MCF 10A (cell line): ENCODE measurements at regions not wholly inside any gene's neighbourhood (a gene's known extent, or its start where the extent isn't known, plus 50 kb on each side); places are given as distances from the start of the nearest gene placed in this dataset.

Experiments used
- BruUV-seq: library from RNA; stranded (reverse); fragments of 400-500 nt; replicated peaks from 2 replicates; lab custom pipeline; 2021; lab: Mats Ljungman, UMichigan
- CTCF ChIA-PET: fragments of 300-600 bp; sonication (Branson Sonifier 250); formaldehyde crosslinking; extraction: SDS; loops from one replicate; lab custom pipeline; 2021; ENCODE audit warnings: antibody characterized with exemption, inconsistent platforms; lab: Yijun Ruan, JAX
- POLR2A ChIA-PET: fragments of 300-600, 350-650 bp; sonication (Branson Sonifier 250); formaldehyde crosslinking; extraction: SDS; loops from one replicate; lab custom pipeline; 2020; ENCODE audit warnings: antibody characterized with exemption, inconsistent platforms; lab: Yijun Ruan, JAX
- DNase-seq: peaks from one replicate; pipeline ENCODE4 v3.0.0-alpha.2; 2018; ENCODE audit not compliant: unreplicated experiment
- H3K27ac Mint-ChIP-seq: one replicate; pipeline ENCODE4 v1.8.0; 2022; ENCODE audit warnings: mild to moderate bottlenecking, low read depth, mixed read lengths; ENCODE audit not compliant: unreplicated experiment
- H3K27me3 Mint-ChIP-seq: one replicate; pipeline ENCODE4 v1.8.0; 2022; ENCODE audit warnings: mixed read lengths; ENCODE audit not compliant: insufficient read depth, unreplicated experiment
- H3K36me3 Mint-ChIP-seq: one replicate; pipeline ENCODE4 v1.8.0; 2022; ENCODE audit warnings: mild to moderate bottlenecking, moderate library complexity, mixed read lengths; ENCODE audit not compliant: insufficient read depth, unreplicated experiment
- H3K4me1 Mint-ChIP-seq: one replicate; pipeline ENCODE4 v1.8.0; 2022; ENCODE audit warnings: mixed read lengths; ENCODE audit not compliant: insufficient read depth, unreplicated experiment
- H3K4me3 Mint-ChIP-seq: one replicate; pipeline ENCODE4 v1.8.0; 2022; ENCODE audit warnings: mild to moderate bottlenecking, moderate library complexity, mixed read lengths; ENCODE audit not compliant: unreplicated experiment
- H3K9me3 Mint-ChIP-seq: one replicate; pipeline ENCODE4 v1.8.0; 2022; ENCODE audit warnings: mixed read lengths; ENCODE audit not compliant: unreplicated experiment
- intact Hi-C: fragments of 100-400 bp; cut with micrococcal nuclease; formaldehyde crosslinking; loops from 2 replicates; pipeline ENCODE4 v1.14.1; 2022
- TF ChIP-seq, protein P1 (sequence below): fragments of 200-600 bp; IDR thresholded peaks from one replicate; pipeline ENCODE4 v1.8.0; 2022; ENCODE audit warnings: antibody characterized with exemption, mild to moderate bottlenecking; ENCODE audit not compliant: unreplicated experiment

DNA sequence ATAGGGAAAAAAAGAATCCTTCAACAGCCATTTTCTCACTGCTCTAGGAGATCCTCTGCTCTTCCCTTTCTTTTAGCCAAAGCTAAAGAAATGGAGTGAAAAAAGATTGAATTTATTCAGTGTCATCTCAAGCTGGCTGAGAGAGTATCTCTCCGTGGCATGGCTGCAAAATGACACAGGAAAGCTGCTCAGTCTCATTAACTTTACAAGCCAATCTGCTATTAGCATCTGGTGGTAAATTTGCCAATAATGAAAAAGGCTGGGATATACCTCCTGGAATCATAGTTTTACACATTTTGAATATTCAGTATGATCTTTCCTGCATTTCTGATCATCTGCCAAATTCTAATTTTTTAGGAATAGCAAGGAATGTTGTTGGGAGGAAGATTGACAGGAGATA is 176.8 kb upstream of the CHRM3 start:
- H3K4me1 Mint-ChIP-seq = no peaks in the 10 kb centered on the region
- no TSS peak for BruUV-seq
- no peak overlapping the region for H3K4me3 Mint-ChIP-seq
- H3K27ac Mint-ChIP-seq = no peak overlapping the region
- H3K36me3 Mint-ChIP-seq = no peaks in the 10 kb centered on the region
- CTCF ChIA-PET = no interaction called here
- no peaks in the 10 kb centered on the region for H3K27me3 Mint-ChIP-seq
- intact Hi-C loops = no loop called here
- POLR2A ChIA-PET = no interaction called here
- peaks cover 14% of the 10 kb centered on the region for H3K9me3 Mint-ChIP-seq
- TF ChIP-seq, protein P1, sequence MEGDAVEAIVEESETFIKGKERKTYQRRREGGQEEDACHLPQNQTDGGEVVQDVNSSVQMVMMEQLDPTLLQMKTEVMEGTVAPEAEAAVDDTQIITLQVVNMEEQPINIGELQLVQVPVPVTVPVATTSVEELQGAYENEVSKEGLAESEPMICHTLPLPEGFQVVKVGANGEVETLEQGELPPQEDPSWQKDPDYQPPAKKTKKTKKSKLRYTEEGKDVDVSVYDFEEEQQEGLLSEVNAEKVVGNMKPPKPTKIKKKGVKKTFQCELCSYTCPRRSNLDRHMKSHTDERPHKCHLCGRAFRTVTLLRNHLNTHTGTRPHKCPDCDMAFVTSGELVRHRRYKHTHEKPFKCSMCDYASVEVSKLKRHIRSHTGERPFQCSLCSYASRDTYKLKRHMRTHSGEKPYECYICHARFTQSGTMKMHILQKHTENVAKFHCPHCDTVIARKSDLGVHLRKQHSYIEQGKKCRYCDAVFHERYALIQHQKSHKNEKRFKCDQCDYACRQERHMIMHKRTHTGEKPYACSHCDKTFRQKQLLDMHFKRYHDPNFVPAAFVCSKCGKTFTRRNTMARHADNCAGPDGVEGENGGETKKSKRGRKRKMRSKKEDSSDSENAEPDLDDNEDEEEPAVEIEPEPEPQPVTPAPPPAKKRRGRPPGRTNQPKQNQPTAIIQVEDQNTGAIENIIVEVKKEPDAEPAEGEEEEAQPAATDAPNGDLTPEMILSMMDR = no peak
- no peak for DNase-seq

DNA sequence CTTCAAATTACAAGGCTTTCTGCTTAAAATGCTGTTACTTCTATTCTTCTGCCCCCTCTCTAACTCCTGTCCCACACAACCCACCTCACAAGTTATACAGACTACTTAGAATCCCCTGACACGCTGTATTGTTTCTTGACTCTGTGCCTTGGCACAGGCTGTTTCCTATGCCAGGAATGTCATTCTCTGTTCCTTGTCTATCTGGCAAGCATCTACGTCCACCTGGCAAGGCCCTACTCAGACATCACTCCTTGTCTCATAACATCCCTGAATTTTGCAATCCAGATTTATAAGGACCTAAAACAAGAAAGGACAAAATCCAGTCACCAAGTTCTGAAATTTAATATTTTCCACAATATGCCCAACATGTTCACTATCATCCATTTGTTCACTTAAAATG is 182.0 kb upstream of the CHRM3 start:
- Mint-ChIP-seq H3K4me1 (no peaks in the 10 kb centered on the region), H3K27ac (no peak overlapping the region), H3K4me3 (no peak overlapping the region), H3K36me3 (no peaks in the 10 kb centered on the region), H3K9me3 (peaks cover 22% of the 10 kb centered on the region), H3K27me3 (no peaks in the 10 kb centered on the region)
- CTCF ChIA-PET = interaction anchor here (1.2 to 1.3 kb wide), 2 partner anchors 13 to 108 kb away, joined by 3 to 4 read pairs; no protein-coding TSS in a partner anchor
- no peak for DNase-seq
- POLR2A ChIA-PET = no interaction called here
- no TSS peak for BruUV-seq
- intact Hi-C loops = no loop called here
- TF ChIP-seq, protein P1 = no peak

DNA sequence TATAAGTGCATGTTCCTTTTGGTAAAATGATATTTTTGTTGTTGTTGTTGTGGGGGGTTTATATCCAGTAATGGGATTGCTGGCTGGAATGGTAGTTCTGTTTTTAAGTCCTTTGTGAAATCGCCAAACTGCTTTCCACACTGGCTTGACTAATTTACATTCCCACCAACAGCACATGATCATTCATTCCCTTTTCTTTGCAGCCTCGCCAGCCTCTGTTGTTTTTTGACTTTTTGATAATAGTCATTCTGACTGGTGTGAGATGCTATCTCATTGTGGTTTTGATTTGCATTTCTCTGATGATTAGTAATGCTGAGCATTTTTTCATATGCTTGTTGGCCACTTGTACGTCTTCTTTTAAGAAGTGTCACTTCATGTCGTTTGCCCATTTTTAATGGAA is 188.5 kb upstream of the CHRM3 start:
- TF ChIP-seq, protein P1 = no peak
- Mint-ChIP-seq H3K36me3 (no peaks in the 10 kb centered on the region), H3K4me3 (no peak overlapping the region), H3K27me3 (no peaks in the 10 kb centered on the region), H3K4me1 (no peaks in the 10 kb centered on the region), H3K9me3 (peaks cover 15% of the 10 kb centered on the region), H3K27ac (no peak overlapping the region)
- no TSS peak for BruUV-seq
- DNase-seq = no peak
- ChIA-PET POLR2A (interaction anchor here (0.8 kb wide), 1 partner anchor 13 kb away, joined by 3 read pairs; no protein-coding TSS in a partner anchor), CTCF (no interaction called here)
- intact Hi-C loops = no loop called here

DNA sequence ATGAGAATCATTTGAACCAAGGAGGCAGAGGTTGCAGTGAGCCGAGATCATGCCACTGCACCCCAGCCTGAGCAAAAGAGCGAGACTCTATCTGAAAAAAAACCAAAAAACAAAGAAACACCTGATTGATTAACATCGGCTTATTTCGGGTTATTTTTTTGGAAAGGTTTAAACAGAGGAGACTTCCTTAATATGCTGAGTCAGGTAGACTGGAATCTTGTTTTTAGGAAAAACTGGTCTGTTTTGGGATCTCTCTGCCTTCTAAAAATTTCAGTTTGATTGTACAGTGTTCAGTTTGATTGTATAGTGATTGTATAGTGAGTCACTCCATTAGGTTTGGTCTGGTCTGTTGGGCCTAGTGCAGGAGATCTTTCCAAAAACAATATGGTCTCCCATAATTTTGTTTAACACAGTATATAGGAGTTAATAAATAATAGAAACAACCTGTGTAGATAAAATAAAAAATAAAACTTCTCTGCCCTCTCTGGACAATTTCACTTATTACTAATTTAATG is 196.3 kb upstream of the CHRM3 start:
- DNase-seq = no peak
- no peaks in the 10 kb centered on the region for H3K4me1 Mint-ChIP-seq
- POLR2A ChIA-PET = interaction anchor here (0.7 kb wide), 1 partner anchor 1424 kb away, joined by 3 read pairs; no protein-coding TSS in a partner anchor
- intact Hi-C loops = no loop called here
- BruUV-seq = no TSS peak
- peaks cover 7% of the 10 kb centered on the region for H3K9me3 Mint-ChIP-seq
- H3K27me3 Mint-ChIP-seq = no peaks in the 10 kb centered on the region
- H3K27ac Mint-ChIP-seq = no peak overlapping the region
- CTCF ChIA-PET = no interaction called here
- TF ChIP-seq, protein P1 = no peak
- no peaks in the 10 kb centered on the region for H3K36me3 Mint-ChIP-seq
- no peak overlapping the region for H3K4me3 Mint-ChIP-seq
